Neutrophil (primary cell): ENCODE measurements at regions not wholly inside any gene's neighbourhood (a gene's known extent, or its start where the extent isn't known, plus 50 kb on each side); places are given as distances from the start of the nearest gene placed in this dataset.

Source experiments
- H3K27ac ChIP-seq: fragments of 200-600 bp; sonication (generic); 2 replicates; pipeline ENCODE4 v1.5.1; 2016; ENCODE audit warnings: mild to moderate bottlenecking, moderate library complexity
- H3K27me3 ChIP-seq: fragments of 200-600 bp; sonication (generic); 2 replicates; pipeline ENCODE4 v1.6.0; 2016; ENCODE audit warnings: mild to moderate bottlenecking
- H3K36me3 ChIP-seq: fragments of 200-600 bp; sonication (generic); 2 replicates; pipeline ENCODE4 v1.5.1; 2017
- H3K4me1 ChIP-seq, 2 experiments: fragments of 200-600 bp in 1 of 2; sonication (generic) in 1 of 2; 1 replicate in 1 of 2; 2 replicates in 1 of 2; pipeline versions ENCODE4 v1.5.1 to v1.6.1; 2013 to 2016; ENCODE audit warnings: low read depth in 1 of 2, low read length in 1 of 2, mild to moderate bottlenecking in 1 of 2, moderate library complexity in 1 of 2; ENCODE audit not compliant: control insufficient read depth in 1 of 2, insufficient read depth in 1 of 2
- H3K4me3 ChIP-seq, 2 experiments: fragments of 200-600 bp in 1 of 2; sonication (generic) in 1 of 2; 1 replicate in 1 of 2; 2 replicates in 1 of 2; pipeline ENCODE4 v1.5.1; 2013 to 2016; ENCODE audit warnings: low read depth in 1 of 2, low read length in 1 of 2, mild to moderate bottlenecking in 1 of 2, moderate library complexity in 1 of 2
- H3K9me3 ChIP-seq: fragments of 200-600 bp; sonication (generic); 2 replicates; pipeline ENCODE4 v1.5.1; 2016
- TF ChIP-seq, protein P1 (sequence below): fragments of 200-600 bp; sonication (generic); IDR thresholded peaks from 2 replicates; pipeline ENCODE4 v1.5.1; 2016; ENCODE audit warnings: antibody characterized with exemption

DNA sequence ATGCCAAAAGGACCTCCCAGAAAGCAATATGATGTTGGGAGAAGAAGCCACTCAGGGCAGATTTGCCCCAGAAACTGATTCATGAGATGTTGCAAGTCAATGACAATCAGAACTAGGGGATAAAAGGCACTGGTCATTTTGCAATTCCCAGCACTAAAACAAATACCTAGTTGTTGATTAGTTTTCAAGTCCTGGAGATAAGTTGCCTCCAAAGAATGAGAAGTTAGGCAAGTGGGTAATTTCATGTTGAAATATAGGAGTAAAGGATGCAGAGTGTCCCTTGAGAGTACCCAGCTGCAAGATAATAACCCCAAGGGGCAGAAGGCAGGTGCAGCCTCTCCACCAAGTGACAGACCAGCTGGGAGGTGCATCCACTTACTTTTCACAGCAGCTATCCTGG lies 363.6 kb downstream of the PBX1 start:
- H3K36me3 ChIP-seq: no peaks in the 10 kb centered on the region
- H3K27ac ChIP-seq: no peak overlapping the region
- no peak overlapping the region for H3K4me3 ChIP-seq
- TF ChIP-seq, protein P1, sequence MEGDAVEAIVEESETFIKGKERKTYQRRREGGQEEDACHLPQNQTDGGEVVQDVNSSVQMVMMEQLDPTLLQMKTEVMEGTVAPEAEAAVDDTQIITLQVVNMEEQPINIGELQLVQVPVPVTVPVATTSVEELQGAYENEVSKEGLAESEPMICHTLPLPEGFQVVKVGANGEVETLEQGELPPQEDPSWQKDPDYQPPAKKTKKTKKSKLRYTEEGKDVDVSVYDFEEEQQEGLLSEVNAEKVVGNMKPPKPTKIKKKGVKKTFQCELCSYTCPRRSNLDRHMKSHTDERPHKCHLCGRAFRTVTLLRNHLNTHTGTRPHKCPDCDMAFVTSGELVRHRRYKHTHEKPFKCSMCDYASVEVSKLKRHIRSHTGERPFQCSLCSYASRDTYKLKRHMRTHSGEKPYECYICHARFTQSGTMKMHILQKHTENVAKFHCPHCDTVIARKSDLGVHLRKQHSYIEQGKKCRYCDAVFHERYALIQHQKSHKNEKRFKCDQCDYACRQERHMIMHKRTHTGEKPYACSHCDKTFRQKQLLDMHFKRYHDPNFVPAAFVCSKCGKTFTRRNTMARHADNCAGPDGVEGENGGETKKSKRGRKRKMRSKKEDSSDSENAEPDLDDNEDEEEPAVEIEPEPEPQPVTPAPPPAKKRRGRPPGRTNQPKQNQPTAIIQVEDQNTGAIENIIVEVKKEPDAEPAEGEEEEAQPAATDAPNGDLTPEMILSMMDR: no peak
- no peaks in the 10 kb centered on the region for H3K9me3 ChIP-seq
- H3K27me3 ChIP-seq: no peaks in the 10 kb centered on the region
- no peaks in the 10 kb centered on the region for H3K4me1 ChIP-seq

- Histone ChIP-seq H3K9me3 (no peaks in the 10 kb centered on the region), H3K4me3 (no peak overlapping the region), H3K27ac (no peak overlapping the region), H3K36me3 (no peaks in the 10 kb centered on the region), H3K27me3 (no peaks in the 10 kb centered on the region), H3K4me1 (no peaks in the 10 kb centered on the region)
- TF ChIP-seq, protein P1: no peak
Measured at GRCh38 chr1:164921493-164921892, 362.5 kb downstream of the PBX1 start.

DNA sequence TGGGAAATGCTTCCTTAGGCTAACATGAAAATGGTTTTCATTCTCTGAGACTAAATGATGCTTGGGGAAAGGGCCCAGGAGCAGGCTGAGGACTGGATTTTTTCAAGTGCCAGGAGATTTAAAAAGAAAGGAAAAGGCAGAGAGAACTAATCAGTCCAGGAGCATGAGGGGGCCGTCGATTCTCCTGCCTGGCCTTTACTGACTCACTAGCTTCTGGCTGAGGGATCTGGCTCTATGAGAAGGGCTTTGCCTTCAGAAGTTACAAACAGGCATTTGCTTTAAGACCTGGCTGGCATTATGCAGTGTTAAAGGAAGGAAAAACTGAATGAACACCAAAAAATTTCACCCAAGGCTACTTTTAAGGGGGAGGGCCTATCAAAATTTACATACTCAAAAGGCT lies 359.2 kb downstream of the PBX1 start:
- H3K27ac ChIP-seq: no peak overlapping the region
- H3K9me3 ChIP-seq: no peaks in the 10 kb centered on the region
- TF ChIP-seq, protein P1: no peak
- no peak overlapping the region for H3K4me3 ChIP-seq
- H3K27me3 ChIP-seq: no peaks in the 10 kb centered on the region
- H3K4me1 ChIP-seq: no peaks in the 10 kb centered on the region
- no peaks in the 10 kb centered on the region for H3K36me3 ChIP-seq

- Histone ChIP-seq H3K4me3 (no peak overlapping the region), H3K27ac (no peak overlapping the region), H3K27me3 (no peaks in the 10 kb centered on the region), H3K9me3 (no peaks in the 10 kb centered on the region), H3K4me1 (no peaks in the 10 kb centered on the region), H3K36me3 (no peaks in the 10 kb centered on the region)
- TF ChIP-seq, protein P1: no peak
Measured at GRCh38 chr1:164914208-164914607, 355.2 kb downstream of the PBX1 start.

- Histone ChIP-seq H3K4me1 (no peaks in the 10 kb centered on the region), H3K27me3 (no peaks in the 10 kb centered on the region), H3K9me3 (no peaks in the 10 kb centered on the region), H3K4me3 (no peak overlapping the region), H3K36me3 (no peaks in the 10 kb centered on the region), H3K27ac (no peak overlapping the region)
- TF ChIP-seq, protein P1: no peak
Measured at GRCh38 chr1:164912290-164912689, 353.3 kb downstream of the PBX1 start.

DNA sequence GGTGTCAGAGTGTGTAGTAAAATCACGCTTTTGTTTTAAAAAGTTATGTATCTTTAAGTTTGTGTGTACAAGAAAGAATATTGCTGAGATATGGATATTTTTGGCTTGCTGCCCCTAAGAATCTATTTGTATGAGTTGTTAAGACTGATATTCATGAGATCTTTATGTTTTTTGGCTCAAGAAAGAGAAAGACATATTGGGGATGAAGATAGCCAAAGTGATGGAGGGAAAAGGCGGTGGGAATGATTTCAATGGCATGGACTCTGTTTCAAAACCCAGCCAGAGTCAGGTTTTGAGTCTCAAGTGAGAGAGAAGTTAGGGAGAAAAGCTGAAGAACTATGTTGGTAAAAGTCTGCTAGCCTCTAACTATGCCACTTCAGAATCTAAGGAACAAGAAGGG lies 351.7 kb downstream of the PBX1 start:
- no peak overlapping the region for H3K4me3 ChIP-seq
- TF ChIP-seq, protein P1: no peak
- H3K4me1 ChIP-seq: no peaks in the 10 kb centered on the region
- no peaks in the 10 kb centered on the region for H3K36me3 ChIP-seq
- no peaks in the 10 kb centered on the region for H3K9me3 ChIP-seq
- no peak overlapping the region for H3K27ac ChIP-seq
- no peaks in the 10 kb centered on the region for H3K27me3 ChIP-seq
